GM19397 (cell line): ENCODE measurements at regions not wholly inside any gene's neighbourhood (a gene's known extent, or its start where the extent isn't known, plus 50 kb on each side); places are given as distances from the start of the nearest gene placed in this dataset.
"Not testable (repeated sequence)": the region's sequence is repeated elsewhere in the genome, so short reads cannot be mapped to it uniquely, and the experiment has no call there.

Source experiments
- ATAC-seq: cut with Tn5 transposase; IDR thresholded peaks from one replicate; pipeline ENCODE4 v1.9.1; 2021; ENCODE audit warnings: mild to moderate bottlenecking, moderate library complexity; ENCODE audit not compliant: unreplicated experiment

DNA sequence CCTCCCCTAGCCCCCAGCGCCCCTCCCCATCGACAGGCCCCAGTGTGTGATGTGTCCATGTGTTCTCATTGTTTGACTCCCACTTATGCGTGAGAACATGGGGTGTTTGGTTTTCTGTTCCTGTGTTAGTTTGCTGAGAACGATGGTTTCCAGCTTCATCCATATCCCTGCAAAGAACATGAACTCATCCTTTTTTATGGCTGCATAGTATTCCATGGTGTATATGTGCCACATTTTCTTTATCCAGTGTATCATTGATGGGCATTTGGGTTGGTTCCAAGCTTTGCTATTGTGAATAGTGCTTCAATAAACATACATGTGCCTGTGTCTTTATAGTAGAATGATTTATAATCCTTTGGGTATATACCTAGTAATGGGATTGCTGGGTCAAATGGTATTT, 107.6 kb upstream of the ADGRG2 start:
- ATAC-seq: not testable (repeated sequence)

DNA sequence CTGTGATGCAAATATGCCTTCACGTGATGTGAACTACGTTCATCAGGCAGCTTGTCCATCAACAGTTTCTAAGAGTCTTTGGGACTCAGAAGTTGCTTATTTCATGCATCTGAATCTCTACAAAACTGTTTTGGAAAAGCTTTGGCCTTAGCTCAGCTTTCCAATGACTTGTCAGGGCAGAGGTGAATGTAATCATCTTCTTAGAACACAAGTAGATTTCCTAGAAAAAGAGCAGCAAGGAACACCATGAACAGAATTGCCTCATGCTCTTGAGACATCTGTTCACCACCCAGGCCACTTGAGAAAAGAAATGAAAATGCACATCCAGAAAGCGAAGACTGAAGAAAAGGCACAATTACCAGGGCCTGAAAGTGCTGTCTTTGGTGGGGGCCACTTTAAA, 105.8 kb upstream of the PDHA1 start:
- no peak for ATAC-seq

DNA sequence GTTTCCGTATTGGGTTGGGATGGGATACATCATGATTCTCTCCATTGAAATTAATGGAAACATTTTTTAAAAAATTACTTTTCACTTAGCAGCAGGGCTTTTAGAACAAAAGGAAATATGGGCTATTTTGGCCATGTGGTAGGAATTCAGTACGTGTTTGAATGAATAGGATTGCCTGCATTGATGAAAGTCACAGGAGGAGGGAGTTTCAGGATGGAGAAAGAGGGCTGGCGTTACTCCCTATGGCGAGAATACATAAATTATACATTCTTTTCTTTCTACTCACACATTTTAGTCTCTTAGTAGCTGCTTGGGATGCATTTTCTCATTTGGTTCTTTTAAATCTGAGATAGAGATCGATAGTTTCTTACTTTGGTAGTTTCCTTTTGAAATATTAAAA, 100.3 kb upstream of the PDHA1 start:
- ATAC-seq: no peak

GRCh38 chrX:19244921-19245320, 98.8 kb upstream of the PDHA1 start:
- ATAC-seq: not testable (repeated sequence)

- no peak for ATAC-seq
Measured at GRCh38 chrX:19245711-19246269, 97.9 kb upstream of the PDHA1 start.

- no peak for ATAC-seq
Measured at GRCh38 chrX:19256986-19257385, 86.7 kb upstream of the PDHA1 start.

DNA sequence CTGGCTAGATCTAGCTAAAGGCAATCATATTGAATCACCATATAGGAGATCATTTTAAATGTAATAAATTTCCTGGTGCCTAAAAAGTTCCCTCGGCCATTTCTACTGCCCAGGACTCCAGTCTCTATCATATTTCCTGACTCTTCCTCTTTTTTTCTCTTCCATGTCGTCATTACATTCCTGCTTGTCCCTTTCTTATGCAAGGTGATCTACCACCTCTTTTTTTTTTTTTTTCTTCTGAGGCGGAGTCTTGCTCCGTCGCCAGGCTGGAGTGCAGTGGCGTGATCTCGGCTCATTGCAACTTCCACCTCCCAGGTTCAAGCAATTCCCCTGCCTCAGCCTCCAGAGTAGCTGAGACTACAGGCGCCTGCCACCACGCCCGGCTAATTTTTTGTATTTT, 82.7 kb upstream of the PDHA1 start:
- not testable (repeated sequence) for ATAC-seq

DNA sequence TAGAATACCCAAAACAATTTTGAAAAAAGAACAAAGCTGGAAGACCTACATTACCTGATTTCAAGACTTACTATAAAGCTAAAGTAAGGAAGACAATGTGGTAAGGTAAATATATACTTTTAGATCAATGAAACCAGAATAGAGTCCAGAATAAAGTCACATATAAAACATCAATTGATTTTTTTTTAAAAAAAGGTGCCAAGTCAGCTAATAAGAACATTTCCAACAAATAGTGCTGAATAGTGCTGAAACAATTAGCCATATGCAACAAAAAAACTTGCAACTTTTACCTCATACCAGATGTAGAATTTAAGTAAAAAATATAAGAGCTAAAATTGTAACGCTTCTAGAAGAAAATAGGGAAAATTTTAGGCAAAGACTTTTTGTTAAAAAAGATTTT, 73.0 kb upstream of the PDHA1 start:
- ATAC-seq: no peak

DNA sequence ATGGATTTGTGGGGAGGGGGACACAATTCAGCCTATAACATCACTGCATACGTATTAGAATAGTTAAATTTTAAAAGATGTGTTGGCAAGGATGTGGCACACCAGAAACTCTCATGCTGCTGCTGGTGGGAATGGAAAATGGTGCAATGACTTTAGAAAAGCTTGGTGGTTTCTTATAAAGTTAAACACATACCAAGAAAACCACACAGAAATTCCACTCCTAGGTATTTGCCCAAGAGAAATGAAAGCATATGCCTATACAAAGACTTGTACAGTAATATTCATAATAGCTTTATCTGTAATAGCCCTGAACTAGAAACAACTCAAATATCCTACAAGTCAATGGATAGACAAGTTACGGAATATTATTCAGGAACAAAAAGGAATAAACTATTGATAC, 71.3 kb upstream of the PDHA1 start:
- ATAC-seq: no peak

DNA sequence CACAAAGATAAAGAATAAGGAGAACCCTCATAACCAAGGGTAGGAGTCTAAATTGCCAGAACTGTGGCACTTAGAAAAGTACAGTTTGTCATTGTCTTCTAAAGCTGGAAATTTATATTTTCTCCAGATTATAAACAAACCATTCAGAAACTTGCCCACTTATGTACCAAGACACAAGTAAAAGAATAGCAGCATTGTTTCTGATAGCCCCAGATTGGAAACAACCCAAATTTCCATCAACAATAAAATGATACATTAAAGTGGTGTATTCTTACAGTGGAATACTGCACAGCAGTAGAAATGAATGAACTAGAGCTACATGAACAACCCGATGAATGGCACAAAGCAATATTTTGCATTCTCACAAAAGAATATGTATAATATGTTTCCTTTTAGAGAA, 63.1 kb upstream of the PDHA1 start:
- no peak for ATAC-seq

- no peak for ATAC-seq
Measured at GRCh38 chrX:19281256-19281655, 62.5 kb upstream of the PDHA1 start.

GRCh38 chrX:19283597-19284339, 60.0 kb upstream of the PDHA1 start:
- ATAC-seq: no peak

DNA sequence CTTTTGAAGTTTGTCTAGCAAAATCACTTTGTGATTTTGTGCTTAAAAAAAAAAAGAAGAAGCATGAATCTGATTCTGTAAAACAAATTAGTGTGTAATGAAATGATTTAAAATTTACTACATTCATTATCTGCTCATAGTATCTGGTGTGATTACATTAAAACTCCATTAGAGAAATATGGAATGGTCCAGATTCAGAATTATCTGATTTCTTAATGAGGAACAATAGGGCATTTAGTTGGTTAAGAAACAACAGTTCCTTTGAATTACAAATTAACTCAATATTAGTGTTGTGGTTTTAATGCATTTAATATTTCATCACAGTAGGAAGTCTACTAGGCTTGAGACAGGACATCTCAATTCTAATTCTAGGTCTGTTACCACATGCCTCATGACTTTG, 57.9 kb upstream of the PDHA1 start:
- ATAC-seq: no peak

DNA sequence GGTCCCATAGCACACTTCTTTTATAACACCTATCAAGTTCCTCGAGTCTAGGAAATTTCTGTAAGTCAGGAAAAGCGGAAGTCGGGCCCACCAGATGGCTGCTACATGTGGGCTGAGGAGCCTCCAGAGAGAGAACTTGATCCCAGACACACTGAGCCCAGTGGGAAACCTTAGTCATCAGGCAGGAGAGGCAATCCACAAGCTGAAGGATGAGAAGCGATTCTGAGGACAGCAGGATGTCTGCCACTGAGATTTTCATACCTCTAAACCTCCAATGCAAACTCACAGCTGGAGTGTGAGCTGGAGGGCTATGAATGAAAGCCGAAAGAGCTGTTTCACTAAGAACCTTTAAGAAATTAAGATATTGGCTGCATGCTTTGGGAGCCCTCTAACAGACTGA, 52.6 kb upstream of the PDHA1 start:
- no peak for ATAC-seq

- ATAC-seq: no peak
Measured at GRCh38 chrX:19293606-19294325, 50.0 kb upstream of the PDHA1 start.
